HFFc6 (cell line): ENCODE measurements at regions not wholly inside any gene's neighbourhood (a gene's known extent, or its start where the extent isn't known, plus 50 kb on each side); places are given as distances from the start of the nearest gene placed in this dataset.

Source experiments
- DNase-seq: peaks from one replicate; pipeline ENCODE4 v3.0.0-alpha.2; 2018
- H3K27ac Mint-ChIP-seq: 2 replicates; pipeline ENCODE4 v1.8.0; 2020; ENCODE audit warnings: mild to moderate bottlenecking, mixed read lengths
- H3K27me3 Mint-ChIP-seq: 2 replicates; pipeline ENCODE4 v1.8.0; 2021; ENCODE audit warnings: mild to moderate bottlenecking, moderate library complexity, mixed read lengths; ENCODE audit not compliant: insufficient read depth
- H3K36me3 Mint-ChIP-seq: 2 replicates; pipeline ENCODE4 v1.8.0; 2021; ENCODE audit warnings: low read depth, mixed read lengths
- H3K4me1 Mint-ChIP-seq: 2 replicates; pipeline ENCODE4 v1.8.0; 2020; ENCODE audit warnings: low read depth, mixed read lengths
- H3K4me3 Mint-ChIP-seq: 2 replicates; pipeline ENCODE4 v1.8.0; 2020; ENCODE audit warnings: mild to moderate bottlenecking, moderate library complexity, mixed read lengths
- H3K9me3 Mint-ChIP-seq: 2 replicates; pipeline ENCODE4 v1.8.0; 2020; ENCODE audit warnings: mild to moderate bottlenecking, mixed read lengths
- CTCF ChIP-seq: fragments of 200-600 bp; sonication (generic); IDR thresholded peaks from 2 replicates; pipeline ENCODE4 v1.5.0; 2021; ENCODE audit warnings: antibody characterized with exemption, mild to moderate bottlenecking

- no peak overlapping the region for H3K4me3 Mint-ChIP-seq
- no peaks in the 10 kb centered on the region for H3K9me3 Mint-ChIP-seq
- H3K27ac Mint-ChIP-seq = no peak overlapping the region
- peaks cover 3% of the 10 kb centered on the region; the same call in 1 of the 2 replicates for H3K27me3 Mint-ChIP-seq
- TF ChIP-seq CTCF = no peak
- peaks cover 7% of the 10 kb centered on the region for H3K4me1 Mint-ChIP-seq
- H3K36me3 Mint-ChIP-seq = no peaks in the 10 kb centered on the region
- DNase-seq = no peak
Observed at GRCh38 chr13:90374168-90374567, 973.3 kb upstream of the MIR17HG start.

GRCh38 chr13:90375851-90376250 is 971.6 kb upstream of the MIR17HG start:
- Mint-ChIP-seq H3K27ac (no peak overlapping the region), H3K9me3 (no peaks in the 10 kb centered on the region), H3K36me3 (no peaks in the 10 kb centered on the region), H3K4me1 (peaks cover 16% of the 10 kb centered on the region), H3K4me3 (no peak overlapping the region), H3K27me3 (peaks cover under 1% of the 10 kb centered on the region; the same call in 1 of the 2 replicates)
- peak; percentile 3 for DNase-seq
- no peak for TF ChIP-seq CTCF

GRCh38 chr13:90382425-90382824 is 965.1 kb upstream of the MIR17HG start:
- Mint-ChIP-seq H3K27me3 (no peaks in the 10 kb centered on the region), H3K27ac (no peak overlapping the region), H3K36me3 (no peaks in the 10 kb centered on the region), H3K4me1 (peaks cover 11% of the 10 kb centered on the region), H3K9me3 (no peaks in the 10 kb centered on the region), H3K4me3 (no peak overlapping the region)
- no peak for TF ChIP-seq CTCF
- DNase-seq = no peak

GRCh38 chr13:90385781-90386489 is 961.6 kb upstream of the MIR17HG start:
- Mint-ChIP-seq H3K27ac (no peak overlapping the region), H3K27me3 (no peaks in the 10 kb centered on the region), H3K4me1 (no peaks in the 10 kb centered on the region), H3K4me3 (no peak overlapping the region), H3K9me3 (no peaks in the 10 kb centered on the region), H3K36me3 (no peaks in the 10 kb centered on the region; the same call in 1 of the 2 replicates)
- no peak for TF ChIP-seq CTCF
- DNase-seq = no peak

GRCh38 chr13:90388887-90389452 is 958.5 kb upstream of the MIR17HG start:
- H3K36me3 Mint-ChIP-seq = no peaks in the 10 kb centered on the region; the same call in 1 of the 2 replicates
- DNase-seq = no peak
- H3K27ac Mint-ChIP-seq = no peak overlapping the region
- no peaks in the 10 kb centered on the region for H3K27me3 Mint-ChIP-seq
- no peak for TF ChIP-seq CTCF
- no peaks in the 10 kb centered on the region for H3K9me3 Mint-ChIP-seq
- H3K4me1 Mint-ChIP-seq = no peaks in the 10 kb centered on the region
- H3K4me3 Mint-ChIP-seq = no peak overlapping the region
